Fibroblast of upper back skin (primary cell): ENCODE measurements at regions not wholly inside any gene's neighbourhood (a gene's known extent, or its start where the extent isn't known, plus 50 kb on each side); places are given as distances from the start of the nearest gene placed in this dataset.
A peak's percentile ranks its signal among the peaks of the same experiment; 100 is the strongest.

Experiments
- DNase-seq: peaks from one replicate; pipeline ENCODE4 v3.0.0-alpha.2; 2013

DNA sequence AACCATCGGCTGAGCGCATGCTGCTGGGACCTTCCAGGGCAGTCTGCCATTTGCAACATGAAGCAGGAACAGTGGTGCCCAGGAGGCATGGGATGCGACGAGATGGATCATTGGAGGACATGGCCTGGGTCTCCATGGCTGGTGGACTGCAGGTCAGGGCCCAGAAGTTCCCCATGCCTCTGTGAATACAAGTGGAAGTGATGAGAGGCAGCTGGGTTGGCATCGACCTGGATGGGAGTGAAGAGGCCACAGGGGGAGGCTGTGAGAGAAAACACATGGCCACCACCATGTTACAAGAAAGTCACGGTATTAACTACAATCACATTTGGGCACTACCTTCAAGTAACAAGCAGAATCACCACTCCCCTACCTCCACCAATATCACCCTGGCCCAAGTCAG lies 262.0 kb downstream of the FOXO1 start:
- no peak for DNase-seq

GRCh38 chr13:40404967-40405716 lies 261.3 kb downstream of the FOXO1 start:
- no peak for DNase-seq

- peak; percentile 48 for DNase-seq
These were observed 259.9 kb downstream of the FOXO1 start for GRCh38 chr13:40406405-40407120.

- no peak for DNase-seq
These were observed 258.9 kb downstream of the FOXO1 start for GRCh38 chr13:40407567-40407966.

- no peak for DNase-seq
These were observed 257.8 kb downstream of the FOXO1 start for GRCh38 chr13:40408602-40409001.

DNA sequence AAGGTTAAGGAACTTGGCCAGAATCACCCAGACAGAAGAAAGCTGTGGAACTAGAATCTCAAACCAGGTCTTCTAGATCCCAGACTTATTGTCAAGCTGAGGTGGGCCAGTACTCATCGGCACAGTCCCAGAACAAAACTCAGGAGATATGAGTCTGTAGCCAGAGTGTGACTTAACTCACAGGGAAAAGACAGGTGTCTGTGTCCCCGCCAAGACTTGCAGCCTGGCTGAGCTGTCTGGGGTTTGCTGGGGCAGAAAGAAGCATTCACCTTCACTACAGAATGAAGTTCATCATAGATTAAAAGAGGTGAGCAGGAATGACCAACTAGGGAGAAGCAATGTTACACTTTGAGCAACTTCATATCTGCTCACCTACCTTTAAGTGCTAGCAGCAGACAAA lies 257.2 kb downstream of the FOXO1 start:
- DNase-seq, result no peak

DNA sequence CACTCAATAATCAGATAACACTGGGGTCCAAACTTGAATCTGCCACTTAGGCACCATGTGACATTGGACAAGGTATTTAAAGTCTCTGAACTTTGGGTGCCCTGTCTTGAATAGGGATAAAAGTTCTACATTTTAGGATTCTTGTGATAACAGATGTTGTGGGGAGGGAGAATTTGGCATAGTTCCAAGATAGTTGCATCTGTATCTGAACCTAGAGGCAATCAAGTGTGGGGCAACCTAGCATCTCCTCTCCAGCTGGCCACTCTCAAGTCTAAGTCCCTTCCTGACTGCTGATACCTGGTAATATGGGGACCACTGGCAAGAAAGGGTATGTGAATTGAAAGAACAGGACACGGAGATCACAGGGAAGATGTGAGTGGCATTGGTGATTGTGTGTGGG lies 256.1 kb downstream of the FOXO1 start:
- no peak for DNase-seq

DNA sequence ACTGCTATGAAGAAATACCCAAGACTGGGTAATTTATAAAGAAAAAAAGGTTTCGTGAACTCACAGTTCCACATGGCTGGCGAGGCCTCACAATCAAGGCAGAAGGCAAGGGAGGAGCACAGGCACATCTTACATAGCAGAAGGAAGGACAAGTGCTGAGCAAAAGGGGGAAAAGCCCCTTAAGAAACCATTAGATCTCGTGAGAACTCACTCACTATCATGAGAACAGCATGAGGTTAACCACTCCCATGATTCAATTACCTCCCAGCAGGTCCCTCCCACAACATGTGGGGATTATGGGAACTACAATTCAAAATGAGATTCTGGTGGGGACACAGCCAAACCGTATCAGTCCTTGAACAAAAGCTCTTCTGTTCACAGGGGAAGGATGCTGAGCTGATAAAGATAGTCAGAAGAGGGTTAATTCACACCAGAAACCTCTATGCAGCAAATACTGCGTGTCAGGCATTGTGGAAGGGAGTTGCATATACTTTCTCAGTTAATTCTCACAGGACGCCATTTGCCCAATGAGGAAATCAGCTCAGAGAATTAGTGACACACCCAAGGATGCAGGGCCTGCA lies 246.2 kb downstream of the FOXO1 start:
- no peak for DNase-seq

DNA sequence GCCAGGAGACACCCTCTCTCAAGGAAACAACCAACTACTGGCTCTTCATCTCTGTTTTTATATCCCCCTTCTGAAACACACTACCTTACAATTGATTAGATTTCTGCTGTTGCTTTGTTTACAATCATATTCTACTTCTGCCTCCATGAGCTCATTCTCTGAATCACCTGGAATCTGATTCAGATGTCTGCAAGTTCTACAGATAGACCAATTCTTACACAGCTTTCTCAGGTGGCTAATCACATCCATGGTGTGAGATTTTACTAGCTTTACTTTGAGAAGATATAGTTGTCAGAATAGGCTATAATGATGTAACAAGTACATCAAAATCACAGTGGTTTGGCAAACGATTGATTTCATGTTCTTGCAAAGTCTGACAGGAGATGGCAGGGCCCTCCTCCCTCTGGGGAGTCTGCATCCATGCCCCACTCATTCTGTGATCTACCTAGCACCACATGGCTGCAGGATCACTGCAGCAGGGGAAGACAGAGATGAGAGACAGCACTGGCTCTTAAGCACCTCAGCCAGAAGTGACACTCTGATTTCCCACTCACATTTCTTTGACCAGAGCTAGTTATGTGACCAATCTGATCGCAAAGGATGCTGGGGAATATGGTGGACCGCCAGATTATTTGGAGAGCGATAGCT lies 243.7 kb downstream of the FOXO1 start:
- no peak for DNase-seq

DNA sequence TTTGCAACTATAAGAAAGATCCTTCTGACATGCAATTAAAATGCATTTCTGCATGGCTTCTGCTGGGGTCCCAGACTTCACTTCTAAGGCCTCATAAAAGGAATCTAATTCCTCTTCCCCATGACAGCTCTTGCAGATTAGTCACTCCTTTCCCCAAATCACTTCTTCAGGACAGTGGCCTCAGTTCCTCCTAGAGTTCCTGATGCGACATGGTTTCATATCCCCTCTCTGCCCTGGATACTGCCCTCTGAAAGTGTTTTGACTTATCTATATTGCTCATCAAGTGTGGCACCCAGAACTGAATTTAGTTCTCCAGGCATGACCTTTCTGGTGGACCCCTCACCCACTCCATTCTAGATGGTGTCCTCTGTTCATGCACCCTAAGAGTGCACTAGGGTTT lies 238.1 kb downstream of the FOXO1 start:
- DNase-seq, result no peak

- no peak for DNase-seq
These were observed 236.5 kb downstream of the FOXO1 start for GRCh38 chr13:40429706-40430545.

DNA sequence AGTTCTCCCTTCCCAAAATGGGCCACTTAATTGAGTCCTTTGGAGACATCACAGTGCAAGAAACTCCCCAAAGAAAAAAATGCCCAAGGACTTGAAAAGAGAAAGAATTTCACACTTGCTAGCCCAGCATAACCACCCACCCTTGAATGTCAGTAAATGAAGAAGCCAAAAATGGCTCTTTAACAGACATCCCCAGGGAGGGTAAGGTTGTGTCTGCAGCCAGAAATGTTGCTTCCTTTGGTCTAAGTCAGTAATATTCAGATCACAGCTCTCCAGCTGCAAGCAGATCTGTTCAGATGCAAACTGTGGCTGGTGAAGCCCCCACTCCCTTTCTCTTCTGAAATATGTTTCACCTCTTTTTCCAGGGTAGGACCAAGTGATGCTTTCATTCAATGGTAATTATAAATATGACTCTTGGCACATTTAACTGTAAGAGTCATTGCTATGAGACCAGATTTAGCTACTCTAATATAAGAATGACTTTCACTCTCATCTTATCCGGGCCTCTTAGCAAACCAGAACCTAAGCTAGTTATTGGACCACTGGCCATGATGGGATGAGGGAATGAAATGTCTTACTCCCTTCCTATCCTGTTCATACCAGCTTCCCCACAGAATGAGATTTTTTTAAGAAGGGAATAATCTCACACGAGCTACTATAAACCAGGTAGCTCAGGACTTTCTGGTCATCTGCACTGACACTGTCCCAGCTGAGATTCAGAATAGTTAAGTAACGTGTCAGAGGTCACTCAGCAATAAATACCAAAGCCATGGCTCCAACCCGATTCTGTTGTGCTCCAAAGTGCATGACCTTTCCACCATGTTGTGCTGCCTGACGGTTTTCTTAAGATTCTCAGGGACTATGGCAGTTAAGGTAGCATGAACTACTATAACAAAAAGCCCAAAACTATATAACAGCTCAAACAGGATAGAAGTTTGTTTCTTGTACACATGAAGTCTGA lies 234.1 kb downstream of the FOXO1 start:
- DNase-seq, result no peak

DNA sequence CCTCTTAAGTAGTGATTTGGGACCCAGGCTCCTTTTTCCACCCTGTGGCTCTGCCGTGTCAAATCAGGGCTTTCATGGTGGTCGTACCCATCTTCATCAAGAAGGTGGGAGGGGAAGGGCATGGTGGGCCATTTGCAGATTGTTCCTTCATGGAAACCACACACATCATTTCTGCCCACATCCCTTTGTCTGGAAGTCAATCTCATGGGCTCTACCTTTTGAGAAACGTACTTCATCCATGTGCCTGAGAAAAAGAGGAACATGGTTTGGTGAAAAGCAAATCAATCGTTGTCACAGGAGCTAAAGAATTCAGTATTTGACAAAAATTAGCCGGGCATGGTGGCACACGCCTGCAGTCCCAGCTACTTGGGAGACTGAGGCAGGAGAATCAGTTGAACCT lies 233.4 kb downstream of the FOXO1 start:
- no peak for DNase-seq

- no peak for DNase-seq
These were observed 232.9 kb downstream of the FOXO1 start for GRCh38 chr13:40433577-40433976.

GRCh38 chr13:40434516-40435397 lies 231.7 kb downstream of the FOXO1 start:
- DNase-seq, result no peak

DNA sequence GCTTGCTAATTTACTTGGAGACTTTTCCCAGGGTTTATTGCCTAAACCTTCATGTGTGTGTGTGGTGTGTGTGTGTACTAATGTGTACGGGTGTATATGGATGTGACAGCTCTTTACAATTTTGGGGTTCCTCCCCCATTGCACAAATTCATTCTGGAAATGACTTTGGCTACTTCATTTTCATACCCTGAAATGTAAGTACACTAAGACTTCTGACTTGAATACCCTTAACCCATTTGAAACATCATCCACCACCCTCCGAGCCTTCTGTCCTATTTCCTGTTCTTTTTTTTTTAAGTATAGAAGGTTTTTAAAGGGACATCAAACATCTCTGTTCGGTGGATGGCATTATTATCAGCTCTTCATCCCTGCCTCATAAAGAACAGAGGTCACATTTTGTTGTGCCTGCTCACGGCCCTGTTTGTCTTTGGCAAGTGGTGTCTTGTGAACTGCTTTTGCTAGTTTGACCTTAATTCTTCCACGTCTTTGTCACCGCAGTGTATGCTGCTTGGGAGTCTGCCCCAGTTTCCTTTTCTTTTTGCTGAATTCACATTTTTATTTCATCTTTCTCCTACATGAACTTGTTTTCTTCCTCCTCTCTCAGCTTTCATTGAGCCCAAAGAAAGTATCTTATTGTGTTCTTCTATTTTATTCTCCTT lies 228.3 kb downstream of the FOXO1 start:
- no peak for DNase-seq

DNA sequence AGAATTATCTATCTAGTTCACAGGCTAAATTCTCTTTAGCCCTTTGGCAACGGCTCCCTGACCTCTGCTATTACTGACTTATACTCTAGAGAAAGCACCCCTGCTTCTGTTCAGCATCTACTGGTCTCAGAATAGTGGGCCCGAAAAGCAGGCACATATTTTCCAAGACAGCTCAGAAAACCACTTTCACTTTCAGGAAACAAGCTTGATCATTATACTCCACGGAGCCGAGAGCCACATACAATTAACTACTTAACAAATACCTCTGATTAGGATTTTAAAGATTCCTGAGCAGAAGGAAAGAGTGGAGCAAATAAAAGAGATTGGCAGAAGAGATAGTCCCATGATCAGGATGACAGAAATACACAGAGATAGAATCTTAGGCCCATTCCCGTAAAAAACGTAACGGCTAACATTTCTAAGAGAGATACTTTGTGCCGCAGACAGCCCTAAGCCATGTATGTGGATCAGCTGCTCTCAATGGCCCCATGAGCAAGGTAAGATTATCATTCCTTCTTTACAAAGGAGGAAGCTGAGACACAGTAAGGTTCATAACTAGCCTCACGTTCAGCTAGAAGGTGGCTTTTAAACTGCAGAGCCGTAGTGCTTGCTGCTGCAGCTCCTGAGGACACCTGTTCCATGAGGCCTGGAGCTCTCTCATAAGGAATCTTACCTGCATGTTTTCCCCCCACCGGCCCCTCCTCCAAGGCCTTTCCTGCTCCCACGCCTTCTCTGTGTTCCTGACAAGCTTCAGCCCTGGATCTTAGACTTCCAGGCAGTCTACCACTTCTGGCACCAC lies 227.2 kb downstream of the FOXO1 start:
- DNase-seq, result no peak

DNA sequence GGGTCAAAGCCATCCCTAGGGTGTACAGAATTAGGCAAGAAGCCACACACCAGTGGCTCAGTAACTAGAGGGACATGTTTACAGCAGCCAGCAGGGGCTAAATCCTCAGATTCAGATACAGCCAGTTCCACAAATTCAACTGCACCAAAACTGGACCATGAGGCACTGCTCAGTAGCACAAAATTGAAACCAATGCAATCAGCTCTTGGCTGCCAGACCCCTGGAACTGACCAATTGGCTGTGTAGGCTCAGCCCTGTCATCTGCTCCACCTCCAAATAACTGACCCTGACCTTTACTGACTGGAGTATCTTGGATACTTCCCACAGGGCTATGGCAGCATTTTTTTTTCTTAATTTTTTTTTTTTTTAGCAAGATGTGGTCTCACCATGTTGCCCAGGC lies 226.5 kb downstream of the FOXO1 start:
- DNase-seq, result no peak
